ENCODE measurements at regions not wholly inside any gene's neighbourhood (a gene's known extent, or its start where the extent isn't known, plus 50 kb on each side); places are given as distances from the start of the nearest gene placed in this dataset.
"Not testable (repeated sequence)": the region's sequence is repeated elsewhere in the genome, so short reads cannot be mapped to it uniquely, and the experiment has no call there.

DNA sequence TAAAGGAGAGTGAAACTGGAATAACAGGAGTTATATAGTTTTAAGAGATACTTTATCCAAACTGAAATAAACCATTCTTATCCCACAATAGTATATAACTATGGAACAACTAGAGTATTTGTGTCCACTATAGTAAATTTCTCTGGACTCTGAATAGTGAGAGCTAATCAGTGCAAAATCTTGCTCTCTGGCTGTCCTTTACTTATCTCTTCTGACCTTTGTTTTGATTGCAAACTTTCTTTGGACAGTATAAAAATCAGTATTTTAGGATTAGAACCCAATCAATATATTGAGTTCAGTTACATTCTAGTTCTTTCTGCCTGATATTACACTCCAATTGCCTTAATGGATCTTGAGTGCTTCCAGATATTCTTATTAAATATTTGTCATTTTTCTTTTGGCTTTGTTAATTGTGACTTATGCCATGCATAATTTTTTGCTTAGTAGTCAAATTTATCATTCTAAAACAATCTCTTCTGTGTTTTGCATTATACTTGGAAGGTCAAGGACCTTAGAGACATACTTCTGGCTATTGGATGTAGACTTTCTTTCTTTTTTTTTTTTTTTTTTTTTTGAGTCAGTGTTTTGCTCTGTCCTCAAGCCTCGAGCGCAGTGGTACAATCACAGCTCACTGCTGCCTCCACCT lies 89.9 kb upstream of the AMN1 start:
- DNase-seq, result no peak

DNA sequence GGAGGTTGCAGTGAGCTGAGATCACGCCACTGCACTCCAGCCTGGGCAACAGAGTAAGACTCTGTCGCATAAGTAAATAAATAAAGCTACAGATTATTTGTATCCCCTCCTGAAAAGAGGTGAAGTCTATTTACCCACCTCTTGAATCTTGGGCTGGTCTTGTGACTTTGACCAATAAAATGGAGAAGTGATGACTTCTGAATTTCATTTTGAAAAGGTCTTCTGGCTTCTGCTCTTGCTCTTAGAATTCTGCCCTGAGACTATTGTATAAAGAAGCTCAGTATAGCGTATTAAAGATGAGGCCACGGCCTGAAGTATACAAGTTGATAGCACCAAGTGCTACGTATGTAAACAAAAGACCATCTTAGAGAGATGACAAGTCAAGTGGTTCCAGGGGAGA lies 88.3 kb upstream of the AMN1 start:
- DNase-seq, result no peak

DNA sequence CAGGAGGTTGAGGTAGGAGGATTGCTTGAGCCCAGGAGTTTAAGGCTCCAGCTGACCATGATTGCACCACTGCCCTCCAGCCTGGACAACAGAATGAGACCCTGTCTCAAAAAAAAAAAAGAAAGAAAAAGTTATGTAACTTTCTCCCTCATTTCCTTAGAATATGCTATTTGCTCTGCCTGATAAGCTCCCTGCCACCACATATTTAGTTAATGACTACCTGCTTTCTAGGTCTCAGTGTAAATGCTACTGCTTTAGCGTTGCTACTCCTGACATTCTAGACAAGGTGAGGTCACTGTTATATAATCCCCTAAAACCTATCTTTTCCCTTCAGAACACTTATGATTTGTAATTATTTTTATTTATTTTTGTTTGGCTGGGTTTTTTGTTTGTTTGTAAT lies 86.3 kb upstream of the AMN1 start:
- DNase-seq, result no peak

DNA sequence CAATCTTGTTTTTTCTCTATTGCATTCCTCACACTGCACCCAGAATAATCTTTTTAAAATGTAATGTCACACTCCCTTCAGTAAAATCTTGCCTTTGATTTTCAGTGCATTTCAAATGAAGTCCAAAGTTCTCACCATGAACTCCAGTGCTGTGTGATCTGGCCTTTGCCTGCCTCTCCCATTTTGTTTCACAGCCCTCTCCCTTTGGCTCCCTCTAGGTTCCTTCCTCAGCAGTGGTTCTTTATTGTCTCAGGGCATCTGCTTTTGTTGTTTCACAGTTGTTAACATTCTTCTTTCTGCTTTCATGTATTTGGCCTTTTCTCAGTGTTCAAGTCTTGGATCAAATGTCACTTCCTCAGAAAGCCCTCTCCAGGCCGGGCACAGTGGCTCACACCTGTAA lies 84.5 kb upstream of the AMN1 start:
- no peak for DNase-seq

DNA sequence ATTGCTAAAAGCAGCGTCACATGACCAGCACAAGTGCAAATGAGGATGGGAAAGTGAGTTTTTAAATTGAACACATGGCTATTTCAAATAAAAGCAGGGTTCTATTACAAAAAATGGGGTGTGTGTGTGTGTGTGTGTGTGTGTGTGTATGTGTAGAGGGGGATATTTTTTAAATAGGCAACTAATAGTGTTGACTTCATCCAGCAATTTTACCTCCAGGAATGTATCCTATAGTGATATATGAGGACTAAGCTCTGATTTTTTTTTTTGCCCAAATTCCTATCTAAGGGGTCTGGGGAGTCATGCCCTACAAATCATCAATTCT lies 78.9 kb upstream of the AMN1 start:
- DNase-seq, result no peak

DNA sequence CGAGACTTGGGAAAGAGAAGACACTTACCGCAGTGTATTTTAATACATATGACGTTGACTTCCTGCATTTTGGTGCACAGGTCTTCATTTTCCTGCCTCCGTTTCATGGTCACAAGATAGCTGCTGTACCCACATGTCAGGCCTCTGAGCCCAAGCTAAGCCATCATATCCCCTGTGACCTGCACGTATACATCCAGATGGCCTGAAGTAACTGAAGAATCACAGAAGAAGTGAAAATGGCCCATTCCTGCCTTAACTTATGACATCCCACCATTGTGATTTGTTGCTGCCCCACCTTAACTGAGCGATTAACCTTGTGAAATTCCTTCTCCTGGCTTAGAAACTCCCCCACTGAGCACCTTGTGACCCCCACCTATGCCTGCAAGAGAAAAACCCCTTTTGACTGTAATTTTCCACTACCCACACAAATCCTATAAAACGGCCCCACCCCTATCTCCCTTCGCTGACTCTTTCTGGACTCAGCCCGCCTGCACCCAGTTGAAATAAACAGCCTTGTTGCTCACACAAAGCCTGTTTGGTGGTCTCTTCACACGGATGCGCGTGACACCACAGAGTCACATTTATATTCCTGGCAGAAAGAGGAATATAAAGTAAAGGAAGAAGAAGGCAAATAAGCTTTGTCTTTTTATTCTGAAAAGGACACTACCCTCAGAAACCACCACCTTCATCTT lies 78.4 kb upstream of the AMN1 start:
- DNase-seq, result not testable (repeated sequence)

DNA sequence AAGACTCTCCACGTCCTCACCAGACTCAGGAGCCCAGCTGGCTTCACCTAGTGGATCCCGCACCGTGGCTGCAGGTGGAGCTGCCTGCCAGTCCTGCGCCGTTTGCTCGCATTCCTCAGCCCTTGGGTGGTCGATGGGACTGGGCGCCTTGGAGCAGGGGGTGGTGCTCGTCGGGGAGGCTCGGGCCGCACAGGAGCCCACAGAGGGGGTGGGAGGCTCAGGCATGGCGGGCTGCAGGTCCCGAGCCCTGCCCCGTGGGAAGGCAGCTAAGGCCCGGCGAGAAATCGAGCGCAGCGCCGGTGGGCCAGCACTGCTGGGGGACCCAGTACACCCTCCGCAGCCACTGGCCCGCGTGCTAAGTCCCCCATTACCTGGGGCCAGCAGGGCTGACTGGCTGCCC lies 76.9 kb upstream of the AMN1 start:
- DNase-seq, result not testable (repeated sequence)

DNA sequence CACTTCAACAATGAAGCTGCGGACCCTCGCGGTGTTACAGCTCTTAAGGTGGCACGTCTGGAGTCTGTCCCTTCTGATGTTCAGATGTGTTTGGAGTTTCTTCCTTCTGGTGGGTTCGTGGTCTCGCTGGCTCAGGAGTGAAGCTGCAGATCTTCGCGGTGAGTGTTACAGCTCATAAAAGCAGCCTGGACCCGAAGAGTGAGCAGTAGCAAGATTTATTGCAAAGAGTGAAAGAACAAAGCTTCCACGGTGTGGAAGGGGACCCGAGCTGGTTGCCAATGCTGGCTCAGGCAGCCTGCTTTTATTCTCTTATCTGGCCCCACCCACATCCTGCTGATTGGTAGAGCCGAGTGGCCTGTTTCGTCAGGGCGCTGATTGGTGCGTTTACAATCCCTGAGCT lies 75.9 kb upstream of the AMN1 start:
- not testable (repeated sequence) for DNase-seq

DNA sequence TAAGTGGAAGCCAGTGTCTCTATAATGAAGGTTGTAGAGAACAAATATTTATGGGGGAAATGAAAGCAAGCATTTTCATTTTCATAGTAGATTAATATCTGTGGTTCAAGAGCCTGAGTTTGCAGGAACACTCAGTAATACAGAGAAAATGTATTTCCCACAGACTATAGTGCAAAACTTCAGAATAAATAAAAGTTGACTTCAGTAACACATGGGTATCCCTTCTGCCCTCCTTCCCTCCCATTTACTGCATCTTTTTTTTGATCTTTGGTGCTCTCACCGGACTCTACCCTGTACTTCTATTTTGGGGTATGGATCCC lies 75.3 kb upstream of the AMN1 start:
- DNase-seq, result no peak

DNA sequence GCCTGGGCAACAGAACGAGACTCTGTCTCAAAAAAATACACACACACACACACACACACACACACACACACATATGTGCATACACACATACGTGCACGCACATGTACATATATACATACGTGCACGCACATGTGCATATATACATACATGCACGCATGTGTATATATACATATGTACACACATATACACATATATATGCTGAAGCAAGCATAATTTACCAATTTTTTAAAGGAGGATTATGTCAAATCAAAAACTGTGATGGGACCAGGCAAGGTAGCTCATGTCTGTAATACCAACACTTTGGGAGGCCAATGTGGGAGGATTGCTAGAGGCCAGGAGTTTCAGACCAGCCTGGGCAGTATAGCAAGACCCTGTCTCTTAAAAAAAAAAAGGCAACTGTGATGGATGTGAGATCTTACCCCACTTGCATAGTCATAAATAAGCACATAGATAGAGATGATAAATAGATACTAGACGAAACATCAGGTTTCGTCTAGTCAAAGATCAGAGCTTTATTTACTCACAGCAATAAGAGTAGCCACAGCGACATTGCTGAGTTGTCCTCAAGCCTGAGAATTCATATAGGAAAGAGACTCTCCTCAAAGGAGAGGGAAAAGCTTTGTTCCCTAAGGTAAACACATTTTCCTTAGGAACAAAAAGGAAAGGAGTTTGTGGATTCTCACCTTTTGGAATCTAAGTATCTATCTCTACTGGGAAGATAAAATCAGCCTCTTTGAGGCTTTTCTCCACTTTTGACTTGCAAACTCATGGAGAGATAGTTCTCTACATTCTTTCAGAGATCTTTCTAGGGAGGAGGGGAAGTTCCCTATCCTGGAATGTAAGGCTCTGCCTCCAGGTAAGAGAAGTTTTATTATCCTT lies 74.7 kb upstream of the AMN1 start:
- DNase-seq, result no peak

DNA sequence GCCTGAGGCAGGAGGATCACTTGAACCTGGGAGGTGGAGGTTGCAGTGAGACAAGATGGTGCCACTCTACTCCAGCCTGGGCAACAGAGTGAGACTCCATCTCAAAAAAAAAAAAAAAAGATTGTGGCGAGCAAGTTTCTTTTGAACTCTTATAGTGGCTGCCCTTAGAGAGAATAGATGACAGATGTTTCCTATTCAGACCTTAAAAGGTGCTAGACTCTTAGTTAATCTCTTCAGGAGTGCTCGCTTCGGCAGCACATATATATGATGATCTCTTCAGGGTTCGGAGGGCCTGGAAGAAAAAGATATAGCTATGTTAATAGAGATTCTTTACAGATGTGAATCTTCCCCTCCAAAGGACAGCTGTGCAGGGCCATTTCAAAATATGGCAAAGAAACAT lies 73.1 kb upstream of the AMN1 start:
- no peak for DNase-seq

DNA sequence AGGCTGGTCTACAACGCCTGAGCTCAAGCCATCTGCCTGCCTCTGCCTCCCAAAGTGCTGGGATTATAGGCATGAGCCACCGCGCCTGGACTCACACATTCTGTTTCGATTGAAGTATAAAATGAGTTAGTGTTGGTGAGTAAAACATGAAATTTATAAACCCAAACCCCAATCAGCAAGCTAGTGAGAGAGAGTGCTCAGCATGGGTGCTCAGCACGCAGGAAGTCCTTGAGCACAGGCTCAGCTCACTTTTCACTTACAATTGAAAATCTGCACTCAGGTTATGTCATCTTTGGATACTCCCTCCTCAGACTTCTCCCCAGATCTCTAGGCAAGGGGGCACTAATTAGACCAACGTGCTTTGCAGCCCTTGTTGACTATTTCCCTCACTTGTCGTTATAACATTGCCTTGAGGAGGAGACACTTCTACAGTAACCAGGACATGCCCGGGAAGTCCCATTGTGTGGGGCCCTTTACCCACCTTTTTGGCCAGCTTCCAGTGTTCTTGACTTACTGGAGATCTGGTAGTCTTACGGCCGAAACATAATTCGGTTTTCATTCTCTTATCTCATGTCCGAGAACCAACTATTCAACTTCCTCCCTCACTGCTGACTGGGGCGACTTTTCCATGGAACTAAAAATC lies 68.5 kb upstream of the AMN1 start:
- no peak for DNase-seq

DNA sequence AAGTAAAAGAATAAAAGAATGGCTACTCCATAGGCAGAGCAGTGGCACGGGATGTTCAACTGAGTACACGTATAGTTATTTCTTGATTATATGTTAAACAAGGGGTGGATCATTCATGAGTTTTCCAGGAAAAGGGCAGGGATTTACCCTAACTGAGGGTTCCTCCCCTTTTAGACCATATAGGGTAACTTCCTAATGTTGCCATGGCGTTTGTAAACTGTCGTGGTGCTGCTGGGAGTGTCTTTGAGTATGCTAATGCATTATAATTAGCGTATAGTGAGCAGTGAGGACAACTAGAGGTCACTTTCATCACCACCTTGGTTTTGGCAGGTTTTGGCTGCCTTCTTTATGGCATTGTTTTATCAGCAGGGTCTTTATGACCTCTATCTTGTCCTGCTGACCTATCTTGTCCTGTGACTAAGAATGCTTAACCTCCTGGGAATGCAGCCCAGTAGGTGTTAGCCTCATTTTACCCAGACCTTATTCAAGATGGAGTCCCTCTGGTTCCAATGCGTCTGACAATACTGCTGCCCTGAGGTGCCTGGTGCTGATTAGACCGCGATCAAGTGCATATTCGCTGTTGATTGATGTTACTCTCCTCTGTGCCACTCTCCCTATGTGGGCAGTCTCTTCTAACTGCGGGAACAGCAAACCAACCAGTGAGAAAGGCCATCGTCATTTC lies 67.6 kb upstream of the AMN1 start:
- DNase-seq, result no peak

DNA sequence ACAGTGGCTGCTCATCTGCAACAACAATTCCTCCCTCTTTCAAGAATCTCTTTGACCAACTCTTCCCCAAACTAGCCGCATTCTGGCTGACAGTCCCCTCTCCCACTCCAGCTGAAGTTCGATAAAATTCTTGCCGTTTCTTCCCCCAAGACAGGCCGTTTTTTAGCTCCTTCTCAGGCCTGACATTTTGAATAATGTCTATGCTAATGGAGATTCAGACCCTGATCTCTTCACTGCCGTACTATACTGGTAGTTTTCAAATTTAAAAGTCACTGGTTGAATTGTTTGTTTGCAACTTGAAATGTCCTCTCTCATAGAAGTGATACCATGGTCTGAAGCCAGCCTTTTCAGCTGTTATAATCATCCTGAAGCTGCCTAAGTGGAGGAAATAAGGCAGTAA lies 65.9 kb upstream of the AMN1 start:
- no peak for DNase-seq

DNA sequence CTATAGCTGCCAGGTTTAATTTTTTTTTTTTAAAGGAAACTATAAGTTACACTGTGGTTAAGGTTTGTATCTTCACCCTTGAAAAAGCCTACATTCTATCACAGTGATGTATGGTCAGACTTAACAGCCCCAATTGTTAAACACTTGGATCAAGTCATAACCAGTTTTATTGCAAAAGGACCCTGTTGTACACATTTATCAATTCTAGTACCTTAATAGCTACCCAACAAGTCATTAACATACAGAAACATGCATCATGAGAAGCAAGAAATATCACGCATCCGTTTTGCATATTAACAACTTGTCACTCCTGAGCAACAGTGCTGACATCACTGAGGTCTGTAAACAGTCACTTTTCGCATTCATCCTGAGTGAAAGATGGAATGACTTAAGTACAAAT lies 62.4 kb upstream of the AMN1 start:
- not testable (repeated sequence) for DNase-seq

DNA sequence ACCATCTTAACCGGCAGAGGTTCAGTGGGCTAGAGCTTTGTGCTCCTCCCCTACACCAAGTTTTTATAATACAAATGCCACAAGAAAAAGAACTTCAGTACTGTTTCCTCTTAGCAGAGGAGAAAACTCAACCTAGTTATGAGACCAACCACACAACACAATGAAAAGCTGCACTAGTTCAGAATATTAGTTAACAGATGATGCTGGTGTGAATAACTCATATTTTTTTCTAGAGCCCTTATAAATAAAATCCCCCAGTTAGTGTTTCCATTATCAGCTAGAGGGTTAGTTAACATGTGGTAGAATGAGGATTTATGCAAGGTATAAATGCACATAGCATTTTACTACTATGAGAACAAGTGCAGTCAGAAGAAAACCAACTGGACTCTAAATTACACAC lies 61.9 kb upstream of the AMN1 start:
- no peak for DNase-seq

DNA sequence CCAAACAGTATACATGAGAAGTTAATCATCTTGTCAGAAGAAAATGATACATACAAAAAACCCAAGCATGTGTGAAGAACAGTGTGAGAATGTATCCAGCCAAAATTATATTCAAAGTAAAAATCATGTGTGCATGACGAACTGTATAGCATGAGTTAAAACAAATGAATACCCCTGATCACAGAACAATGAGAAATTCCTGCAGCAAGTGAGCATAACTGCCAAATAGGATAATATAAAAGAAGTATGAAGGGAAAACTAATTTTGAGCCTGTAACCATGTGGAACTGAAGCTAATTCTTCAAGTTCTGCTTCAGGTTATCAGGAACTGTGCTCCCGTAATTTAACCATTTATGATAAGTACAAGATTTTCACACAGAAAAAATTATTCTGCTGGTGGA lies 56.5 kb upstream of the AMN1 start:
- DNase-seq, result no peak

DNA sequence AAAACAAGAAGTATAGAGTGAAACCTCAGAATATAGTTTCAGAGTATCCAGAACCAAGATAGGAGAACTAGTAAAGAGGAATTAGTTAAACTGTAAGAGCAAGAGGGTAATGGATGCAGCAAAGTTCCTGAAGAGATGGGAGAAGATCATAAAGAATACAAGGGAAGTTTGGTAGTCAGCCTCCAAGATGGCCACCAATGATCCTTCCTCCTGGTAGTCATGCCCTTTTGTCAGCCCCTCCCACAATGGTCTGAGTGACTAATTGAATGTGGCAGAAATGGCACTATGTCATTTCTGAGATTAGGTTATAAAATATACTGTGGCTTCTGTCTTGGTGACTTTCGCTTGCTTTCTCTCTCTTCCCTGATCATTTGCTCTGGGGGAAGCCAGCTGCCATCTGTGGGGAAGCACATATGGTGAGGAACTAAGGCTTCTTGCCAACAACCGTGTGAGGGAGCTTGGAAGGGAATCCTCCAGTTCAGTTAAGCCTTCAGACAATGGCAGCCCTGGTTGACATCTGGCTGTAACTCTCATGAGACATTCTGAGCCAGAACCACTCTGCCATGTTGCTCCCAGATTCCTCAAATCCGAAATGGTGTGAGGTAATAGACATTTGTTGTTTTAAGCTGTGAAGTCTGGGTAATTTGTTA lies 55.3 kb upstream of the AMN1 start:
- DNase-seq, result no peak

DNA sequence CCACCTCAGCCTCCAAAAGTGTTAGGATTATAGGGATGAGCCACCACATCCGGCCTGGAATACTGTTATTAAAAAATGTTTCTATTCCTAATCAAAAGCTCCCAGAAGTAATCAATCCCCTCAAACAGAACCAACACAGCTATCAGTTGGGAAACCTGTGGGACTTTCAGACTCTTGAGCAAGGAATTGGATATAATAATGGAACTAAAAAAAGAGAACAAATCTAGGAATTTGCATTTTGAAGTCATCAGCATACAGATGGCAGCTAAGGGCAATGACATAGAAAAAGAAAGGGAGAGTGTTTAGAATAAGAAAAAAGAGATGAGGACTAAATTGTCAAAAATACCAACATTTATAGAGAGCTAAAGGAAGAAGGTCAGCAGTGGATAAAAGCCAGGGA lies 54.7 kb upstream of the AMN1 start:
- no peak for DNase-seq

DNA sequence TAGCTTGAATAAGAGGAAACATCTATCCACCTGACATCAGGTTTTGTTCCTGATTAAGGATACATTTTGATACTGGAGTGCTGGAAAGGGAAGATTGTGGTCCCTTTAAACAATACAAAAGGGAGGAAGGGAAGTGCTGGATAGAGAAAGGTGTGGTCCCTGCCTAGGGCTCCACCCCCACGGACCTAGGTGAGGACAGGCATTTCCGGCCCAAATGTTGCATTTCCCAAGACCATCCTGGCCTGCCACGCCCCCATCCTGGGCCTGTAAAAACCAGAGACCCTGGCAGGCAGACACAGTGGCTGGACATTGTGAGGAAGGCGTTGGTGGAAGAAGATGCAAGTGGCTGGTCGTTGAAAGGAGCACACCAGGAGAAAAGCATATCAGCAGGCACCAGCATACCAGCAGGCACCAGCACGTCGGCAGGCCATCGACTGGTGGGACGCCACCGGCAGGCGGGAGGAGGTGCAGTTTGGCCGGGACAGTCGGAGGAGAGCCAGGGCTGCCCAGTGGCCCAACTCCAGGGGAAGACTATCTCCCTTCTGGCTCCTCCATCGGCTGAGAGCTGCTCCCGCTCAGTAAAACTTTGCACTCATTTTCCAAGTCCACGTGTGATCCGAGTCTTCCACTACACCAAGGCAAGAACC lies 53.2 kb upstream of the AMN1 start:
- DNase-seq, result no peak

DNA sequence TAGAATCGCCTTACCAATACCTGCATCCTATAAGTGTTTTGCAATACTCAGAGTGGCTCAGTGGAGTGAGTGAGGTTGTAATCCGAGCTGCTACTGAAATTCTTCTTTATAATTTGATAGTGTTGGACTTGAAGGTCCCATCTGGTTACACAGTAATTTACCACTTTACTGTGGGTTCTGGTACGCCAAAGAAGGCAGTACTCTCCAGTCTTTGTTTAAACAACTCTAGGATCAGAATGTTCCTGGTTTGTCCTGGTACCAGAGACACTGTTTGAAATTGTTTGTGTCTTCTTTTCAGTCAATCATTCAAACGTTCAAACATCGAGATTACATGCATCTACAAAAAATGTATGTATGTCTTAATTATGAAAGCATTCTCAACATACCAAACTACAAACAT lies 51.3 kb upstream of the AMN1 start:
- no peak for DNase-seq

DNA sequence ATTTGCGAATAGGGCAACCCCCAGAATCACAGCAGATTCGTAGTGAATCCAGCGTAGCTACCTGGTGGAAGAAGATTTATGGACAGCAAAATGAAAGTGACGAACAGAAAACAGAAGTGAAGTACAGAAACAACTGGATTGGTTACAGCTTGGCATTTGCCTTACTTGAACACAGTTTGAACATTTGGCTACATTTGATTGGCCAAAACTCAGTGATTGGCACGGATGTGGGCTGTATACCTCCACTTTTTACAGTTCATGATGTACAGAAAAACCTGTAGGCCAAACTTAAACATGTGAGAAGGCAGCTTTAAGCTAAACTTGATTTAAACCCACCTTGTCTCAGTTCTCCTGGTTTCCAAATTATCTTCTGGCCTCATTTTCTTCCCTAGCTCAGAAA lies 49.9 kb upstream of the AMN1 start:
- no peak for DNase-seq

Measured in NCI-H1092 treated with DMSO at 0.1 percent for 48 hours (cell line).